ENCODE measurements at regions not wholly inside any gene's neighbourhood (a gene's known extent, or its start where the extent isn't known, plus 50 kb on each side); places are given as distances from the start of the nearest gene placed in this dataset.

- TF ChIP-seq POLR2A (IDR thresholded peaks at IDR 0.05) (no peak), POLR2AphosphoS5 (IDR thresholded peaks at IDR 0.05) (no peak)
These were observed 286.7 kb upstream of the FZD8 start for GRCh38 chr10:35928748-35929147.
